Thyroid gland (tissue), 4 donors: ENCODE measurements at regions not wholly inside any gene's neighbourhood (a gene's known extent, or its start where the extent isn't known, plus 50 kb on each side); places are given as distances from the start of the nearest gene placed in this dataset.

ENCODE experiments used
- CTCF ChIP-seq, 6 experiments: fragments of 200-600 bp in 3 of 6; fragments of 450-650 bp in 3 of 6; sonication (generic) in 3 of 6; IDR thresholded peaks; one replicate each; pipeline ENCODE4 v1.5.1; 2016 to 2019; ENCODE audit warnings: antibody characterized with exemption in 6 of 6, mild to moderate bottlenecking in 2 of 6, inconsistent platforms in 1 of 6, moderate library complexity in 1 of 6
- POLR2A ChIP-seq, 2 donors: fragments of 450-650 bp; IDR thresholded peaks; one replicate each; pipeline ENCODE4 v1.6.1; 2017; ENCODE audit warnings: antibody characterized with exemption in 2 of 2, mild to moderate bottlenecking in 2 of 2, moderate library complexity in 1 of 2

GRCh38 chr6:98339506-98339905 lies 494.9 kb upstream of the POU3F2 start:
- TF ChIP-seq POLR2A (IDR thresholded peaks at IDR 0.05) (no peak), CTCF (IDR thresholded peaks at IDR 0.05) (no peak)
